Prostate gland (tissue), 2 donors: ENCODE measurements at regions not wholly inside any gene's neighbourhood (a gene's known extent, or its start where the extent isn't known, plus 50 kb on each side); places are given as distances from the start of the nearest gene placed in this dataset.

Source experiments
- CTCF ChIP-seq, 4 experiments: fragments of 200-600 bp in 2 of 4; fragments of 450-650 bp in 2 of 4; sonication (generic) in 2 of 4; IDR thresholded peaks; 1 replicate in 3 of 4; 2 replicates in 1 of 4; pipeline ENCODE4 v1.5.1; 2016 to 2019; ENCODE audit warnings: antibody characterized with exemption in 4 of 4, mild to moderate bottlenecking in 2 of 4, moderate library complexity in 2 of 4
- POLR2A ChIP-seq: fragments of 450-650 bp; IDR thresholded peaks from one replicate; pipeline ENCODE4 v1.6.1; 2016; ENCODE audit warnings: antibody characterized with exemption, mild to moderate bottlenecking
- POLR2AphosphoS5 ChIP-seq: sonication (generic); formaldehyde crosslinking; IDR thresholded peaks from one replicate; pipeline ENCODE4 v1.6.1; 2017; ENCODE audit warnings: antibody characterized with exemption

GRCh38 chr10:129320340-129320739, 146.7 kb upstream of the MGMT start:
- no peak for TF ChIP-seq POLR2A
- no peak for TF ChIP-seq CTCF (IDR thresholded peaks at IDR 0.05)
- TF ChIP-seq POLR2AphosphoS5, result no peak
